Fibroblast of the conjunctiva (primary cell): ENCODE measurements at regions not wholly inside any gene's neighbourhood (a gene's known extent, or its start where the extent isn't known, plus 50 kb on each side); places are given as distances from the start of the nearest gene placed in this dataset.

Source experiments
- DNase-seq: peaks from one replicate; pipeline ENCODE4 v3.0.0-alpha.2; 2010; ENCODE audit warnings: low read depth

DNA sequence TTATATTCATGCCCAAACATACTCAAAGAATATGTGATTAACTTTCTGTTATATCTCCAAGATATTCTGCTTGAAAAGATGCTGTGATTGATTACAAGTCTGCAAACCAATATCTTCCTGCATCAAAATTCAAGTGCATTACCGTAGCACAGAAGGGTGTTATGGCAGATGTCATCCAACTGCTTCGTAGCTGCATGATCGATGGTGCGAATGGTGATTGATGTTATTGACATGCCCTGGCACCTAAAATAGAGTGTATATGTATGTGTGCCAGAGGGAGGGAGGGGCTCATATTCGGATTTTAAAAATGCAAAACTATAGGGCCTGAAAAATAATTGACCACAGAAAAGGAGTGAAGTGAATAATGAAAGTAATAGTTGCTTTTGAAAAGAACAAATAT, 882.1 kb upstream of the NUDT12 start:
- no peak for DNase-seq

DNA sequence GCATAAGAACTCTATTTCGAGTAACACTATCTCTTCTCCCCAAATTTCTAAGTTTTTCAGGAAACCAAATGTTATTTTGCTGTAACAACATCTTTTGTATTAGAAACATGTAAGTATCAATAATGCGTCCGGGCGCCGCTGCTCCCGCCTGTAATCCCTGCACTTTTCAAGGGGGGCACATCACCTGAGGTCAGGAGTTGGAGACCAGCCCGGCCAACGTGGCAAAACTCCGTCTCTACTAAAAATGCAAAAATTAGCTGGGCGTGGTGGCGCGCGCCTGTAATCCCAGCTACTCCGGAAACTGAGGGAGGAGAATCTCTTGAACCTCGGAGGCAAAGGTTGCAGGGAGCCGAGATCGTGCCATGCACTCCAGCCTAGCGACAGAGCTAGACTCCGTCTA, 881.1 kb upstream of the NUDT12 start:
- no peak for DNase-seq

- DNase-seq, result no peak
Measured at GRCh38 chr5:104431981-104432380, 869.4 kb upstream of the NUDT12 start.

- DNase-seq, result no peak
Measured at GRCh38 chr5:104431002-104431620, 868.5 kb upstream of the NUDT12 start.

GRCh38 chr5:104429911-104430310, 867.3 kb upstream of the NUDT12 start:
- no peak for DNase-seq

- no peak for DNase-seq
Measured at GRCh38 chr5:104421431-104421830, 858.8 kb upstream of the NUDT12 start.

- DNase-seq, result no peak
Measured at GRCh38 chr5:104418056-104418455, 855.5 kb upstream of the NUDT12 start.

DNA sequence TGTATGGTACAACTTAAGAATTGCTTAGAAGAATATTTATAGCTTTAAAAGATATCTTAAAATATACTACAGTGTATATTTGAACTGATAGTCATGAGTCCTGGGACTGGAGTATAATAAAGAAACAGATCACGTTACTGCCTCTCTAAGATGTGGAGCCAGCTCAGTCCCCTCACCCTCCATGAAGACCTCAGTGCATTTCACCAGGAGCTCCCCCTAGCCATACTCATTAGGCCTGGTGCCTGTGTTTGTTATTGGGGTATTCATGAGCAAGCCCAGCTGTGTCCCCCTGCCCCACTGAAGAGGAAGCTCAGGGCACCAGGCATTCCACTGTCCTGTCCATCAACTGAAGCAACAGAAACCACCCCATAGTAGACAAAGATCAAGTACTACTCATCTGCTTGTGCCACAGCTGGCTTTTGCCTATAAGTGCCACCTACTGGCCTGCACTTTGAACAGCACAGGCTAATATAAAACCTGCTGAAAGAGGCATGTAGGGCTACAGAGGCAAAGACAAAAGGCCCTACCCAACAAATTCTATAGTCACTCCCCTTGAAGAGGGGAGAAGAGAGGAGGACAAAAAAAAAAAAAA, 850.2 kb upstream of the NUDT12 start:
- DNase-seq, result peak; percentile 22

DNA sequence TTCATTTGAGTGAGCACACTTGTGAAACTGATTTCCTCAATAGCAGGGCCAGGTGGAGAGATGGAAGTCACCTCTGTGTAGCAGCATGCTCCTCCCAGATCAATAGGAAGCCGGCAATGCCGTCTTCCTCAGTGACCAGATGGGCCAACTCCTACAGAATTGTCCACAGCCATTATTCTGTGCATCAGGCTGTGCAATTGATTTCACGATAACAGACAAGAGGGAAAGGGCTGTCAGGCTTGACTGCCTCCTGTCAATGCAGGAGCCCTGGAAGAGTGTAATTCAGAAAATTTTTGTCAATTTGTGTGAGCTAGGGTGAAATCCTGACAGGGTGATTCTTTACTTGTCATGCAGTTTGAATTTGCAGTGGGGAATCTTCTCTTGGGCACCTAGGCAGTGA, 838.4 kb upstream of the NUDT12 start:
- no peak for DNase-seq

- no peak for DNase-seq
Measured at GRCh38 chr5:104385906-104386305, 823.3 kb upstream of the NUDT12 start.

GRCh38 chr5:104375345-104375744, 812.8 kb upstream of the NUDT12 start:
- DNase-seq, result no peak

GRCh38 chr5:104372796-104373195, 810.2 kb upstream of the NUDT12 start:
- DNase-seq, result no peak

GRCh38 chr5:104372376-104372775, 809.8 kb upstream of the NUDT12 start:
- DNase-seq, result no peak

GRCh38 chr5:104370523-104370922, 807.9 kb upstream of the NUDT12 start:
- no peak for DNase-seq

DNA sequence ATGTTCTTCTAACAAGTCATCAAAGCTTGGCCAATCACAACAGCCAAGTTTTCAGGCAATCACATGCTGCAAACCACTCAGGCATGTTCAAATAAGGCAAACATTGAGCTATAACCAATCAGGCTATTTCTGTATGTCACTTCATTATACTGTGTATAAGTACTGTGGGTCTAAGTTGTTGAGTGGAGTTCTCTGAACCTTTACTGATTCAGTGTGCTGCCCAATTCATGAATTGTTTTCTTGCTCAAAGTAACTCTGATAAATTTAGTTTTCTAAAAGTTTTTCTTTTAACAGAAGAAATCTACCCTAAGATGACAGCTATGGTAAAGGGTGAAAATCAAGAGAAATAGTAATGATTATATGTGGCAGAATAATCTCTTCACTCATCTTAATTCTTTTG, 805.4 kb upstream of the NUDT12 start:
- DNase-seq, result no peak

GRCh38 chr5:104363567-104363966, 801.0 kb upstream of the NUDT12 start:
- DNase-seq, result no peak

DNA sequence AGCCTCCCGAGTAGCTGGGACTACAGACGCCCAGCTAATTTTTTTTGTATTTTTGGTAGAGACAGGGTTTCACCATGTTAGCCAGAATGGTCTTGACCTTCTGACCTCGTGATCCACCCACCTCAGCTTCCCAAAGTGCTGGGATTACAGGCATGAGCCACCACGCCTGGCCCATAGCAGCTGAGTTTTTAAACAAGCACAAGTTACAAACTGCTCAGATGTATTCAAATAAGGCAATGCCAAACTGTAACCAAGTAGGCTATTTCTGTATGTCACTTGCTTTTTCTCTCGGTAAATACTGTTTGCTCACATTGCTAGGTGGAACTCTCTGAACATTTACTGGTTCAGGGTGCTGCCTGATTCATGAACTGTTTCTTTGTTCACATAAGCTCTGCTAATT, 799.3 kb upstream of the NUDT12 start:
- no peak for DNase-seq

DNA sequence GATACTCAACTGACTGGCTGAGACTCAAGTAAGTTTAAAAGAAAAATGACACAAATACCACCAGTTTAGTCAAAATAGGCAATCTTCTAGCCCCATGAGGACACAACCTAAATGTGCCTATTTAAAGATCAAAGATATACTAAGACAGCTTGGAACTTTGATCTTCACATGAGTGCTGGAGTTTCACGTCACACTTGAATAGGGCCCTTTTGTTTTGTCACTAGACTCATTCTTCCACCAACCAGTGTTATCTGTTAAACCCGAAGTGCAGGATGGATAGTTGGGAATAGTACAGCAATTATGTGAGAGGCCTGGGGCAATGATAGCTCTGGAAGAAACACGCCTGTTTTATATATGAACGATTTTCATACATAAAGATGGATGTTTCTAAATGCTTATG, 792.8 kb upstream of the NUDT12 start:
- no peak for DNase-seq

GRCh38 chr5:104353371-104353770, 790.8 kb upstream of the NUDT12 start:
- no peak for DNase-seq

DNA sequence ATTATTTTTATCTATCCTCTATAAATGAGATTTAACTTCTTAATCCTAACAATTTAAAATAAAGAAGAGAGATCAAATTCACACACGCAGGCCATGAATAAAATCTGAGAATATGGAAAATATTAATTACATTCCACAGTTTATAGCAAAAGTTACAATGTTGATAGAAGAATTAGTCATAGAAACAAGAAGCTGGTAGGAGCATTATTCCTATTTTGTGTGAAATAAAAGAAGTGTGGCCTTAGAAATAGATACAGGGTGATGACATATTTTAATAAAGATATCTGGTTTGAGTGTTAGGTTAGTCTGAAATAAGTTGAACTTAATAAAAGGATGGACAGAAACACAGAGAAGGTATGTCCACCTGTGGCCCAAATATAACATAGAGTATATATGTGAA, 790.4 kb upstream of the NUDT12 start:
- DNase-seq, result no peak

DNA sequence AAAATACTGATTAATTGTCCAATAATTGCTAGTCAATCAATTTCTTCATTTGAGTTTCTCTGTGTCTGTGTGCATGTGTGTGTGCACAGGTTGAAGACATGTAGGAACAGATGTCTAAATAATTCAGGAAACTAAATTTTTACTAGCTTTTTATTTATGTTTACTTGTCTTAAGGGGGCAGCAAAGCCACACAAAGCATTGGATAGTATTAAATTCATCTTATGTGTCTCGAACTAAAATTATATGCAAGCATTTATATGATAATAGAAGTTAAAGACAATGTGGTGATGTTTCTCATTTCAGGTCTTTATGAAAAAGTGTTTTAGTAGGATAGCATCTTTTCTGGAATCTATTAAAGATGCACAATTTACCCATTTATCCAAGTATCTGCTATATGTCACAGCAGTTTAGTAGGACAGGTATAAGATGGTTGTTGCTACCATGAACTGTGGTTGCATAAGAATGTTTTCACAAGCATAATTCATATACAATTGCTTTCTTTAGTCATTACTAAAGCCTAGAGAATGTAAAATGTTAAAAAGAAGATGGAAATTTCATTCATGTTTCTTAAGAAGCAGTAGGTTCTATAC, 784.6 kb upstream of the NUDT12 start:
- DNase-seq, result peak; percentile 40

DNA sequence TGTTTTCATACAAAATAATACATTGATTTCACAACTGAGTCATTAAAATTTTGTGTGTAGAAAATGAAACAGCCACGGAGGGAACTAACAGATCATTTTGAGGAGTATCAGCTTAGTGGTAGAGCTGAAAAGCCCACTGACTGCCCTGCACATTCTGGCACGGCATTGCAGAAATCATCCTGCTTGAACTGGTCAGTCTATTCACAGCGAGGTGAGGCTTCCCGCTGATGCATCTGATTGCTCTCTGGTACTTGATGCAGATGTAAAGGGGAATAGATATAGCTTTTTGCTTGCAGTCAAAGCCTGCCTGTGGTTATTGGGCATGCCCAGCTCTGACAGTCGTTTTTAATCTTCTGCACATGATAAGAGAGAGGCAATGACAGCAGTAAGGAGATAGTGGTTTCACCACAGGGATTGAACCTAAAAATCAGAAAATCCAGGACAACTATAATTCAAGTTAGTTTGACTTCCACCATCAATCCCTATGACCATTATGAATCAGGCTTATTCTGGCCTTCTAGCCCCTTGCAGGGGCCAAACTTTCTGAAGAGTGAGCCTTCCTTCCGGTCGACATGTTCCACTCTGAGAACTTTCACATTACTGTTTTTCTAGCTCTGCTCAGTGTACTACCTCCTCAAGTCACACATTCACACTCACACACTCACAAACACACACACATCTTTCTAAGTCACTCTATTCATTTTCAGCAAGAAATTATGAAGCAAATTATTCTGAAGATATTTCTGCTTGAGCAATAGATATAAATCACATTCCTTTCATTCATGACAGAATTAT, 782.8 kb upstream of the NUDT12 start:
- no peak for DNase-seq

GRCh38 chr5:104344809-104345208, 782.2 kb upstream of the NUDT12 start:
- DNase-seq, result peak; percentile 54
